ENCODE measurements at regions not wholly inside any gene's neighbourhood (a gene's known extent, or its start where the extent isn't known, plus 50 kb on each side); places are given as distances from the start of the nearest gene placed in this dataset.

DNA sequence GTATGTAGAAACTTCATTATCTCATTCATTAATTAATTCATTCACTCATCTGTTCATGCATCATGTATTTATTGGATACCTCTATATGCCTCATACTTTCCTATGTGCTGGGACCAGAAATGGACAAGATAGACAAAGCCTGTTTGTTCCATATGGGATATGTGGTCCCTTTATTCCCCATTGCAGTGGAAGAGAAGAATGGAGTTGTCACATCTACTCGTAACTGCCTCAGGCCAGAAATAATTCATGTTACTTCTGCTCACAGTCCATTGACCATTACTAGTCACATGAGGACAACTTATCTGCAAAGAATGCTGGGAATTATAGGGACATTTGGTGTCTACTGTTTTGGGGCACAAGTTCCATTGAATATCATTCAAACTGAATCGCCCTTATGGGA lies 327.8 kb downstream of the MATN1 start:
- TF ChIP-seq, protein P1, sequence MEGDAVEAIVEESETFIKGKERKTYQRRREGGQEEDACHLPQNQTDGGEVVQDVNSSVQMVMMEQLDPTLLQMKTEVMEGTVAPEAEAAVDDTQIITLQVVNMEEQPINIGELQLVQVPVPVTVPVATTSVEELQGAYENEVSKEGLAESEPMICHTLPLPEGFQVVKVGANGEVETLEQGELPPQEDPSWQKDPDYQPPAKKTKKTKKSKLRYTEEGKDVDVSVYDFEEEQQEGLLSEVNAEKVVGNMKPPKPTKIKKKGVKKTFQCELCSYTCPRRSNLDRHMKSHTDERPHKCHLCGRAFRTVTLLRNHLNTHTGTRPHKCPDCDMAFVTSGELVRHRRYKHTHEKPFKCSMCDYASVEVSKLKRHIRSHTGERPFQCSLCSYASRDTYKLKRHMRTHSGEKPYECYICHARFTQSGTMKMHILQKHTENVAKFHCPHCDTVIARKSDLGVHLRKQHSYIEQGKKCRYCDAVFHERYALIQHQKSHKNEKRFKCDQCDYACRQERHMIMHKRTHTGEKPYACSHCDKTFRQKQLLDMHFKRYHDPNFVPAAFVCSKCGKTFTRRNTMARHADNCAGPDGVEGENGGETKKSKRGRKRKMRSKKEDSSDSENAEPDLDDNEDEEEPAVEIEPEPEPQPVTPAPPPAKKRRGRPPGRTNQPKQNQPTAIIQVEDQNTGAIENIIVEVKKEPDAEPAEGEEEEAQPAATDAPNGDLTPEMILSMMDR (IDR thresholded peaks at IDR 0.05), result no peak
- no peak for TF ChIP-seq POLR2A (IDR thresholded peaks at IDR 0.05)

Measured in thyroid gland (tissue), 4 donors.